H1 (cell line): ENCODE measurements at regions not wholly inside any gene's neighbourhood (a gene's known extent, or its start where the extent isn't known, plus 50 kb on each side); places are given as distances from the start of the nearest gene placed in this dataset.

Experiments used
- CTCF ChIA-PET: fragments of 300-600 bp; sonication (Branson Sonifier 250); formaldehyde crosslinking; loops from one replicate; lab custom pipeline; 2021; ENCODE audit not compliant: partially characterized antibody; lab: Charles Lee
- POLR2A ChIA-PET: fragments of 300-600 bp; sonication (Branson Sonifier 250); formaldehyde crosslinking; loops from one replicate; lab custom pipeline; 2021; ENCODE audit warnings: inconsistent platforms; ENCODE audit not compliant: partially characterized antibody; lab: Charles Lee
- DNase-seq, 2 experiments: peaks; one replicate each; pipeline versions ENCODE4 v3.0.0 to v3.0.0-alpha.2; 2010 to 2022; ENCODE audit warnings: low spot score in 2 of 2, low read depth in 1 of 2, mixed read lengths in 1 of 2
- FAIRE-seq: peaks from 2 replicates; lab custom pipeline; 2011; peaks lifted over from hg19 to GRCh38; lab: Jason Lieb, UNC
- H2AFZ ChIP-seq: 2 replicates; pipeline ENCODE4 v1.8.1; 2012; ENCODE audit warnings: low read length, inconsistent platforms
- H2AK5ac ChIP-seq: 2 replicates; pipeline ENCODE4 v1.6.1; 2013; ENCODE audit warnings: low read depth, low read length
- H2BK120ac ChIP-seq: replicated peaks from 2 replicates; pipeline ENCODE3; 2013; ENCODE audit warnings: low read depth, low read length, inconsistent platforms
- H2BK12ac ChIP-seq: 2 replicates; pipeline ENCODE4 v1.6.1; 2013; ENCODE audit warnings: low read depth, low read length
- H2BK15ac ChIP-seq: 2 replicates; pipeline ENCODE4 v1.6.1; 2013; ENCODE audit warnings: low read length
- H2BK20ac ChIP-seq: 2 replicates; pipeline ENCODE4 v1.6.1; 2013; ENCODE audit warnings: low read length
- H2BK5ac ChIP-seq: 2 replicates; pipeline ENCODE4 v1.6.1; 2013; ENCODE audit warnings: low read depth, low read length
- H3K14ac ChIP-seq: 2 replicates; pipeline ENCODE4 v1.6.1; 2013; ENCODE audit warnings: inconsistent platforms; ENCODE audit not compliant: insufficient read length
- H3K18ac ChIP-seq: 2 replicates; pipeline ENCODE4 v1.6.1; 2013; ENCODE audit warnings: low read length; ENCODE audit errors: extremely low read depth
- H3K23ac ChIP-seq: 2 replicates; pipeline ENCODE4 v1.6.1; 2013; ENCODE audit warnings: inconsistent platforms; ENCODE audit not compliant: insufficient read length
- H3K23me2 ChIP-seq: 2 replicates; pipeline ENCODE4 v1.6.1; 2013; ENCODE audit warnings: low read depth, low read length
- H3K27ac ChIP-seq: 2 replicates; pipeline ENCODE4 v1.6.1; 2011; ENCODE audit warnings: low read depth, low read length, inconsistent platforms
- H3K27me3 ChIP-seq, 4 experiments: replicated peaks in 1 of 4; 1 replicate in 1 of 4; 2 replicates in 3 of 4; pipeline versions ENCODE4 v1.6.1 to v1.8.1; 2011 to 2013; ENCODE audit warnings: low read length in 3 of 4, mild to moderate bottlenecking in 3 of 4, inconsistent platforms in 2 of 4, mixed read lengths in 2 of 4, moderate library complexity in 1 of 4; ENCODE audit not compliant: control insufficient read depth in 3 of 4, insufficient read depth in 3 of 4; ENCODE audit errors: extremely low read depth in 1 of 4
- H3K36me3 ChIP-seq, 4 experiments: 2 replicates each; pipeline versions ENCODE4 v1.6.1 to v1.8.1; 2011 to 2013; ENCODE audit warnings: mild to moderate bottlenecking in 4 of 4, low read length in 3 of 4, moderate library complexity in 2 of 4, control low read depth in 1 of 4, inconsistent platforms in 1 of 4; ENCODE audit not compliant: insufficient read depth in 4 of 4, control insufficient read depth in 2 of 4
- H3K4ac ChIP-seq: replicated peaks from 2 replicates; pipeline ENCODE3; 2013; ENCODE audit warnings: low read length, low read depth, mixed read lengths, inconsistent platforms; ENCODE audit not compliant: insufficient read length
- H3K4me1 ChIP-seq, 4 experiments: replicated peaks in 1 of 4; 1 replicate in 1 of 4; 2 replicates in 3 of 4; pipeline versions ENCODE4 v1.6.1 to v1.8.1; 2011 to 2013; ENCODE audit warnings: low read length in 3 of 4, inconsistent platforms in 2 of 4, mixed read lengths in 1 of 4; ENCODE audit not compliant: insufficient read depth in 4 of 4, control insufficient read depth in 3 of 4
- H3K4me2 ChIP-seq, 2 experiments: 2 replicates each; pipeline versions ENCODE4 v1.6.1 to v1.8.1; 2011 to 2013; ENCODE audit warnings: low read depth in 2 of 2, low read length in 2 of 2, control low read depth in 1 of 2, inconsistent platforms in 1 of 2, mild to moderate bottlenecking in 1 of 2; ENCODE audit not compliant: insufficient read depth in 1 of 2
- H3K4me3 ChIP-seq, 4 experiments: fragments of 200-600, 300-600 bp in 1 of 4; sonication (generic), shearing (Covaris generic), sonication (Bioruptor Twin) in 1 of 4; 2 replicates each; pipeline versions ENCODE4 v1.5.1 to v1.8.1; 2011 to 2016; ENCODE audit warnings: low read length in 4 of 4, low read depth in 3 of 4, control low read depth in 2 of 4, inconsistent platforms in 2 of 4, mild to moderate bottlenecking in 2 of 4, mixed read lengths in 1 of 4, moderate library complexity in 1 of 4; ENCODE audit not compliant: insufficient read depth in 2 of 4; ENCODE audit errors: extremely low read depth in 1 of 4
- H3K56ac ChIP-seq: replicated peaks from 2 replicates; pipeline ENCODE3; 2013; ENCODE audit warnings: low read depth, mild to moderate bottlenecking, mixed read lengths, low read length, inconsistent platforms; ENCODE audit not compliant: insufficient read length
- H3K79me1 ChIP-seq: 2 replicates; pipeline ENCODE4 v1.6.1; 2013; ENCODE audit warnings: low read depth, low read length, control low read depth
- H3K79me2 ChIP-seq, 2 experiments: 2 replicates each; pipeline versions ENCODE4 v1.6.1 to v1.8.1; 2012 to 2013; ENCODE audit warnings: low read length in 2 of 2, mild to moderate bottlenecking in 2 of 2, inconsistent platforms in 1 of 2; ENCODE audit not compliant: insufficient read depth in 2 of 2, control insufficient read depth in 1 of 2
- H3K9ac ChIP-seq, 4 experiments: replicated peaks in 1 of 4; 1 replicate in 1 of 4; 2 replicates in 3 of 4; pipeline versions ENCODE4 v1.6.1 to v1.8.1; 2011 to 2013; ENCODE audit warnings: low read depth in 3 of 4, low read length in 3 of 4, control low read depth in 2 of 4, mild to moderate bottlenecking in 2 of 4, moderate library complexity in 2 of 4, inconsistent platforms in 1 of 4; ENCODE audit errors: extremely low read depth in 1 of 4
- H3K9me3 ChIP-seq, 2 experiments: 2 replicates each; pipeline versions ENCODE4 v1.6.1 to v1.8.1; 2012 to 2013; ENCODE audit warnings: mild to moderate bottlenecking in 2 of 2, moderate library complexity in 2 of 2, control low read depth in 1 of 2, inconsistent platforms in 1 of 2, low read depth in 1 of 2, low read length in 1 of 2, mixed read lengths in 1 of 2; ENCODE audit not compliant: insufficient read depth in 2 of 2
- H4K20me1 ChIP-seq, 2 experiments: replicated peaks in 1 of 2; 2 replicates each; pipeline versions ENCODE3 to v1.8.1; 2011 to 2013; ENCODE audit warnings: inconsistent platforms in 2 of 2, low read length in 2 of 2, mild to moderate bottlenecking in 1 of 2; ENCODE audit not compliant: insufficient read depth in 2 of 2, control insufficient read depth in 1 of 2
- H4K5ac ChIP-seq: 2 replicates; pipeline ENCODE4 v1.6.1; 2013; ENCODE audit warnings: low read length, low read depth, mixed read lengths, inconsistent platforms; ENCODE audit not compliant: insufficient read length
- H4K8ac ChIP-seq: 2 replicates; pipeline ENCODE4 v1.8.0; 2013; ENCODE audit warnings: mild to moderate bottlenecking, moderate library complexity, low read length, inconsistent platforms; ENCODE audit not compliant: insufficient read depth; ENCODE audit errors: extremely low read depth
- H4K91ac ChIP-seq: replicated peaks from 2 replicates; pipeline ENCODE3; 2013; ENCODE audit warnings: low read length, mixed read lengths, inconsistent platforms; ENCODE audit not compliant: insufficient read length
- JUND ChIP-seq: IDR thresholded peaks from 2 replicates; pipeline ENCODE4 v1.6.1; 2011; ENCODE audit warnings: mild to moderate bottlenecking, improper control_type of control experiment, low read length
- KDM1A ChIP-seq: fragments of 200-600, 300-600 bp; sonication (generic); IDR thresholded peaks from 2 replicates; pipeline ENCODE4 v1.7.1; 2016; ENCODE audit warnings: mild to moderate bottlenecking, low read length, borderline replicate concordance
- NRF1 ChIP-seq: IDR thresholded peaks from 2 replicates; pipeline ENCODE4 v1.6.1; 2011; ENCODE audit warnings: mild to moderate bottlenecking, low read depth, low read length, improper control_type of control experiment
- POLR2A ChIP-seq, 2 experiments: IDR thresholded peaks; 1 replicate in 1 of 2; 2 replicates in 1 of 2; pipeline ENCODE4 v1.6.1; 2011; ENCODE audit warnings: low read depth in 2 of 2, low read length in 2 of 2, mild to moderate bottlenecking in 2 of 2; ENCODE audit errors: control extremely low read depth in 1 of 2
- SP2 ChIP-seq: IDR thresholded peaks from 2 replicates; pipeline ENCODE4 v1.6.1; 2012; ENCODE audit warnings: mild to moderate bottlenecking, low read length, inconsistent platforms
- SP4 ChIP-seq: IDR thresholded peaks from 2 replicates; pipeline ENCODE4 v1.6.1; 2012; ENCODE audit warnings: low read length, inconsistent platforms
- ZNF274 ChIP-seq: IDR thresholded peaks from 2 replicates; pipeline ENCODE4 v1.7.0; 2012; ENCODE audit warnings: low read length, borderline replicate concordance; ENCODE audit errors: extremely low read depth
- WGBS, 2 experiments: shearing (Covaris generic) in 1 of 2; methylation state at CpG; one replicate each; pipeline versions ENCODE4 v1.1.6 to v1.1.7; 2013 to 2015; ENCODE audit warnings: low lambda C conversion rate in 2 of 2, mixed read lengths in 2 of 2, inconsistent platforms in 1 of 2, low coverage in 1 of 2, missing lambda C conversion rate in 1 of 2; ENCODE audit not compliant: insufficient replicate concordance in 2 of 2, insufficient coverage in 1 of 2, insufficient read length in 1 of 2; ENCODE audit errors: extremely low coverage in 1 of 2, missing lambda C conversion rate in 1 of 2; 5-methylcytosine and 5-hydroxymethylcytosine counted together

DNA sequence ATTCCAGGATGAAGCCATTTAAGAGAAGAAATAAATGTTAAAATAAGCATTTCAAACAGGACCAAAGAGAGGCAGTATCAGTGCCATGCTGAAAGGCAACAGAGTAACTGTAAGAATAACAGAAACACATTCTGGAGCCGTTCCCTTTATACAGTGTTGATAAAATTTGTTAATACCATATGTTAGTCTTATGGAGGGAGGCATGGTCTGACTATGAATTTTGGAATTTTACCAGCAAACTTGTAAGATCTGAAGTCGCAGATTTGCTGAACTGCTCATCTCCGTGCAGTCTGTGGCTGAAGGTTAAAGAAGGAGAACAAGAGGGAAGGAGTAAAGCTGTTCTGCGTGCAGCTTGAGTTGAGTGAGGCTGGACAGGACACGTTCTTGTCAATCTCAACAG lies 508.4 kb downstream of the NFIB start:
- H4K5ac ChIP-seq: no peak overlapping the region
- WGBS, 2 experiments: 74% methylated on average over 5 of the region's 5 CpGs; no CpG with 5 or more reads in 1 of the 2 experiments
- no peaks in the 10 kb centered on the region for H3K4me1 ChIP-seq
- H3K23ac ChIP-seq: no peak overlapping the region
- no peak overlapping the region for H2BK15ac ChIP-seq
- H3K23me2 ChIP-seq: no peaks in the 10 kb centered on the region
- no peak overlapping the region for H4K8ac ChIP-seq
- ChIA-PET CTCF (interaction anchor here (0.7 to 1.3 kb wide), 2 partner anchors 20 to 378 kb away, joined by 3 read pairs; no protein-coding TSS in a partner anchor), POLR2A (no interaction called here)
- H2BK12ac ChIP-seq: no peak overlapping the region
- H2AFZ ChIP-seq: no peak overlapping the region
- H2AK5ac ChIP-seq: no peak overlapping the region
- no peaks in the 10 kb centered on the region for H3K36me3 ChIP-seq
- no peaks in the 10 kb centered on the region for H3K79me1 ChIP-seq
- H2BK5ac ChIP-seq: no peak overlapping the region
- no peaks in the 10 kb centered on the region for H3K27me3 ChIP-seq
- no peak overlapping the region for H4K91ac ChIP-seq
- FAIRE-seq: no peak
- no peak overlapping the region for H3K4ac ChIP-seq
- H3K56ac ChIP-seq: no peak overlapping the region
- no peak for DNase-seq
- H3K27ac ChIP-seq: no peak overlapping the region
- H3K79me2 ChIP-seq: no peaks in the 10 kb centered on the region
- no peak overlapping the region for H3K14ac ChIP-seq
- no peak overlapping the region for H2BK120ac ChIP-seq
- H3K4me2 ChIP-seq: no peak overlapping the region
- H4K20me1 ChIP-seq: no peaks in the 10 kb centered on the region
- no peak overlapping the region for H3K18ac ChIP-seq
- H3K4me3 ChIP-seq: no peak overlapping the region
- no peak for TF ChIP-seq POLR2A (IDR thresholded peaks at IDR 0.05; ENCODE audit: control extremely low read depth in 1 of 2, low read depth in 2 of 2, low read length in 2 of 2)
- TF ChIP-seq JUND: no peak
- TF ChIP-seq ZNF274: no peak
- no peak for TF ChIP-seq NRF1
- no peak for TF ChIP-seq SP2
- TF ChIP-seq SP4: no peak
- no peak for TF ChIP-seq KDM1A
- H2BK20ac ChIP-seq: no peak overlapping the region
- no peak overlapping the region for H3K9ac ChIP-seq
- H3K9me3 ChIP-seq: no peaks in the 10 kb centered on the region
